GM19395 (cell line): ENCODE measurements at regions not wholly inside any gene's neighbourhood (a gene's known extent, or its start where the extent isn't known, plus 50 kb on each side); places are given as distances from the start of the nearest gene placed in this dataset.
"Not testable (repeated sequence)": the region's sequence is repeated elsewhere in the genome, so short reads cannot be mapped to it uniquely, and the experiment has no call there.

Experiments used
- ATAC-seq: cut with Tn5 transposase; IDR thresholded peaks from one replicate; pipeline ENCODE4 v1.9.1; 2021; ENCODE audit warnings: mild to moderate bottlenecking, moderate library complexity; ENCODE audit not compliant: unreplicated experiment

DNA sequence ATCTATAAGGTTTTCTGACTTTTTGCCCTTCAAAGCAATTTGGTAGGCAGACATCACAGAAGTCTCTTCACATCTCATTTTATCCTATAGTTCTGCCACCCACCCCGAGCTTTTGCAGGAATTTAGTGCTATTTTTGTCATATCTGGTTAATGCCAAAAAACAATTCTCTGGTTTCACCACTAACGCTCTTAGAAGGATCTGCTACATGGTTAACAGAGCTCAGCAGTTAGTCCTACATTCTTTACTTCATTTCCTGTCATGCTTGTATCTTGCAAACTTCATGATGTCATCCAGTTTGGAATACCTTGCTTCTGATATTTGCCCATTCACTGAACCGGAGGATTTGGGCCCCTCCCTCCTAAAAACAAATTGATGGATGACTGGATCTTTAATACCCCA lies 116.8 kb upstream of the SERPINE2 start:
- no peak for ATAC-seq

DNA sequence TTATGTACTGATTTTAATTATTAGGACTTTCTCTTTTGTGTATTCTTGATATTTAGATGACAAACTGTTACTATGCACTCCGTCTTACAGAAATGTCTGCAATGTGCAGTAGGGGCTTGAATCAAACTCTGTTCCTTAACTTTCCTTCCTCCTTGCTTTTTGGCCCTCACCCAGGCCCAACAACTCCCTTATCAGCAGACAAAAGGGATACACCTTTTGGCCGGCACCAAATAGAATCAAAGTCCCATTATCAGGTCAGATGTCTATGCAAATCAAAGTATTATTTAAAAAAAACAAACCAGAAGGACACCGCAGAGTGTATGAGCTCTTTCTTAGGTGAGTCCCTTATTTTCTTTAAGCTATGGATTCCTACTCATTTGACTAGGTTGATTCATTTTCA lies 116.3 kb upstream of the SERPINE2 start:
- ATAC-seq, result no peak

DNA sequence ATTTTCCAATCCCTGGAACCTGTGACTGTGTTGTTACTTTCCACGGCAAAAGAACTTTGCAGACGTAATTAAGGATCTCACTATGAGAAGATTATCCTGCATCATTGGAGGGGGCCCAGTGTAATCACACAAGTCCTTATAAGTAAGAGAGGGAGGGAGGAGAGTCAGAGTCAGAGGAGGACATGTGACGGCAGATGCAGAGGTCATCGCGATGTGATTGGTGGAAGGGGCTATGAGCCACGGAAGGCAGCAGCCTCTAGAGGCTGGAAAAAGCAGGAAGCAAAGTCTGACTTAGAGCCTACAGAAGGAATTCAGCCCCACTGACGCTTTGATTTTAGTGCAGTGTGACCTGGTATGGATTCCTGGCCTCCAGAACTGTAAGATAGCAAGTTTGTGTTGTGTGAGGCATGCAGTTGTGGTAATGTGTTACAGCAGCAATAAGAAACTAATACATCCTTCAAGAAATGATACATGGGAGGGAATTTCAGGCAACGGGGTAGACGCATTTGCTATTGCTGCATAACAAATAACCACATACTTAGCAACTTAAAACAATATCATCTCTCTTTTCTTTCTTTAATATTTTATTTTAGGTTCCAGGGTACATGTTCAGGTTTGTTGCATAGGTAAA lies 112.7 kb upstream of the SERPINE2 start:
- no peak for ATAC-seq

DNA sequence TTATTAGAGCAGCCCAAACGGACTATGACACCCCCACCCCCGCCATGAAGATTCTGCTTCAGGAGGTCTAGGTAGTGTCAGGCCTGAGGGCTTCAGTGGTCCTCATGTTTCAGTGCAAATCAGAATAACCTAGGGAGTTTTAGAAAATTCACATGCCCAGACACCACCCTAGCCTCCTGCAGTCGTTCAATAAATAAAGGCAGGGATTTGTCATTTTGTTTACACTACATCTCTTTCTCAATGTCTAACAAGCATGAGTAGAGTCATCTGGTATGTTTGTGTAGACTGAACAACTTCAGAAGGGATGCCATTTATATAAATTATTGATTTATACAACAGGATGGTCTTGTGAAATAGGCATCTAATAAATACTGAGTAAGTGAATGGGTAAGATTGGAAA lies 112.1 kb upstream of the SERPINE2 start:
- ATAC-seq, result no peak

DNA sequence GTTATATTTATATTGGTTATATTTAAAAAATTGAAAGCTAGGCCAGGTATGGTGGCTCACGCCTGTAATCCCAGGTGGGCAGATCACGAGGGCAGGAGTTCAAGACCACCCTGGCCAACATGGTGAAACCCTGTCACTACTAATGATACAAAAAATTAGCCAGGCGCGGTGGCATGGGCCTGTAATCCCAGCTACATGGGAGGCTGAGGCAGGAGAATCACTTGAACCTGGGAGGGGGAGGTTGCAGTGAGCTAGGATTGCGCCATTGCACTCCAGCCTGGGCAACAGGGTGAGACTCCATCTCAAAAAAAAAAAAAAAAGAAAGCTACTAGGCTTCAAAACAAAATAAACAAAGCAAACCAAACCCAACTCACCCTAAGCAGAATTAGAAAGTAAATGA lies 109.0 kb upstream of the SERPINE2 start:
- ATAC-seq, result not testable (repeated sequence)

DNA sequence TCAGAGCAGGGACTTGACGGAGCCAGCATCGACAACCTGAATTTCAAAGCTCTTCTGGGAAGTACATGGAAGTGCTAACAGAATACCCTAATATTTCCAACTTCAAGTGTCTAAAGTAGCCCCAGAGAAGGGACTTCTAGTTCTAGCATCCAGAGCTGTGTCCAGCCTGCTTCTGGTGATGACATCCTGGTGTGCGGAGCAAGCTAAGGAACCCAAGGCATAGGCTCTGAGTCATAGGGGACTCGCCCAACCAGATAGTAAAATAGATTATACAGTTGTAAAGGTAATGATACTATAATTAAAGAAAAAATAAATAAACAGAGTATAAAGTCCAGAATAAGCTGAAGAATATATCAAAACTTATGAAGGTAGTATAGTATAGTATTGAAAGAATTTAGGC lies 108.1 kb upstream of the SERPINE2 start:
- ATAC-seq, result no peak

DNA sequence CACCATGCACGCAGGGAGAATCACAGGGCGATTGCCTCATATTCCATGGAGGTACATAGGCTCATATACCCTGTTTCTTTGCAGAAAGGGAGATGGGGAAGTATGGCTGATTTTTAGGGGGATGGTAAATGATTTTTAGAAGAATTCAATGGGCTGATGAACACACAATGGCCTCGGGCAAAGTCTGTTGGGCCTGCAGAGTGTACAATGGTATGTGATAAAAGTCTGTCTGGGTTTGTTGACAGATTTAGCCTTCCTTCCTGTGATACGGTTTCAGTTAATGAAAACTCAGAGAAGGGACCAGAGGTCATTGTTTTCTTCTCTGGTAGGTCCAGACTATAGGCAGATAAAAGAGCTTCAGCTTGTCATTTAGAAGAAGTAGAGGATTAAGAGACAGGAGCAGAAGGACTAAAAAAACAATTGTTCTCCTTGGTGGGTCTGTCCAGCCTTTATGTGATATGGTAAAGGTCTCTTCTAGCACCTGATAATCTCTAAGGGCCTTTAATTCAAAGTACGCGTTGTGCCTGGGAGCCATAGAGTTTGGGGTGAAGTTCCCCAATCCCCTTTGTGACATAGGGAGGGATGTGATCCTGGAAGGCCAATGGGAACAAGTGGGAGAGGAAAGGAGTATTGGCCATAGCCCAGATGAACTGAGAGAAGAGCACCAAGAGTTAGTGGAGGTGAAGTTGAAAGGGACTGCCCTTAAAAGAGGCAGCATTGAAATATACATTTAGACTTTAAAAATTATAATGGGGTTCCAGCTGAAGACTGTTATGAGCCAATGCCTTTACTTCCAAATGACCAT lies 107.5 kb upstream of the SERPINE2 start:
- ATAC-seq, result no peak

DNA sequence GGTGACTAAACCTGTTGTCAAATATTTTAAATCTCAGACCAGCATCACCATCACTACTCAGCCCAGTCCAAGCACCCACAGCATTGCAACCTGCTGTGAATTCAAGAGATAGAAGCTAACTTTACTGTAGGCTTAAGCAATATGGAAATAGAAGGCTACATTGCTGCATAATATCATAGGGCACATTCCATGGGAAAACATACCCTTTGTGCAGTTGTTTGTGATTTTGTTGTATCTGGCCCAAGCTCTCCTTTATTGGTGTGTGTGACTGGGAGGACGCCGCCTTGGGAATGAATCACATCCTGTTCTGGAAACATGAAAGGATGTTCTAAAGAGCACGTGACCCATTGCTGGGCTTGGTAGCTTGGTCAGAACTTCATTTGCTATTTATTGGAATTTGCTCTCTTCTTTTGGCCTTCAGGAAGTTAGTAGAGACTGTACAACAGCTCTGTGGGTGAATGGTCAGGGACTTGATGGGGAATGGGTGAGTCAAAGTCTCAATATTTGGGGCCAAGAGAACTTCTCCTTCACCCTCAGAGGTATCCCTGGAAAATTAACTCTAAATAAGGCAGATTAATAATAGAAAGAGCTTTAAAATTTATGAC lies 106.8 kb upstream of the SERPINE2 start:
- ATAC-seq, result no peak

DNA sequence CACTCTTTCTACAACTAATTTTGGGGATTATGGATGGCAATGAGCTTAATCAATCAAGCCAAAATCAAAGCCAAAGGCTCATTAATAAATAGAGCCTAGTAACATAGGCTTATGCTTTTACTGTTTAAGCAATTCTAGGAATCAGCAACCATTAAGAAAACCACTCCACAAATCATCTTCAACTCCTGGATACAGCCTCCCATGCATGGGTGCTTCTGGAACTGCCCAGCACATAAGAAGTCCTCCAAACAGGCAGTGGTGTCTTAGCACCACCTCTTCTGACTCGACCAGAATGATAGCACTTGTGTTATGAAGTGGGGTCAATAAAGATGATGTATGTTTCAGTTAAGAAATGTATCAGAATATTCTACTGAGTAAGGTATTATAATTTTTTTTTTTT lies 104.4 kb upstream of the SERPINE2 start:
- ATAC-seq, result no peak

DNA sequence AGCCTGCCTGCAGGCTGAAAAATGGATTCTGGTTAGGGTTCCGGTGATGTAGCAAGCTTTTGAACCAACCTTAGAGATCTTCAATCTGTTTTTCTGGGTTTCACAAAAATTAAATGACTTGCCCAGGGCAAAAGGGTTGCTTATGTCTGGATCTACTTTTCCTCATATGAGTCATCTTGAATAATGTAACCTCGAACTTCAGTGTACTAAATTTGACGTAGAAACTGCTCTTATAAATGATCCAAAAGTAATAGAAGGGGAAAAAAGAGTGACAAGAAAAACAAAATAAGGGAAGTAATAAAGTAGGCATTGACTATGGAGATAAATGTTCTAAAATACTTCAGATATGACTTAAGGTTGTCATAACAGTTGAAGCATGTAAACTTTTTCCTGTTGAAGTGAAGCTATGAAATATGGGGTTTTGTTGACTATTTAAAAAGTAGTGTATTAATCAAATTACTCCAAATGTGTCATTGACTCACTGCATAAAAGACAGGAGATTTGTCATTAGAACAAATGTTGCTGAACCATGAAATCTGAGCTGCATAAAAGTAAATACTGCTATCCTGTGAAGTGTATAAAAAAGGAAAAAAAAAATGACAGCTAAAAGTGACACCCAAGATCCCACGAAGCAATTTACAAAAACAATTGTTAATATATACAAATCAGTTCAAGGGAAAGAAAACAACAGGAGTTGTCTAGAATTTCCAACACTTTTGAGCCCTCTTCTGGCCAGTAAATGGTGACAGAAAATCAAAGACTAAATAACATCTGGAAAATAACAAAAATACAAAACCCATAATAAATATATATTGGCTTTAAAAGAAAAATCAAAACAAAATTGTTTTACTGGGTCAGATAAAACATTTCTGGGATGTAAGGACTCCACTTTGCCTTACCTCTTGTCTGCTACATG lies 103.6 kb upstream of the SERPINE2 start:
- no peak for ATAC-seq

DNA sequence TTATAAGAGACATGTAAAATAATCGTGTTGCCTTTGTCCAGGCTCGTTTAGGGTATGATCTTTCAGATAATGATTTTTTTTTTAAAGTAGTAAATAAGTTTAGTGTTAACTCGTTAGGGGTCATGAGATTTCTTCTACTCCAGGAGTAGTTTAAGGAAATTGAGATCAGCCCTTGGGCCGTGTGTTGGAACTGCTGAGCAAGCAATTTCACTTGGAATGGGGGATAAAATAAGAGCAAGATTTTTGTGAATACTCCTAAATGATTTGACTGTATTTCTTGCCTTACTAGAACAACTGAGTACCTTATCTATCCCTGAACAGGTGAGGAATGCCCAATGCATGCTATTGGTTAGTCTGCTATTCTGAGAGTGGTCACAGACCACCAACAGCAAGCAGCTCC lies 102.2 kb upstream of the SERPINE2 start:
- no peak for ATAC-seq

DNA sequence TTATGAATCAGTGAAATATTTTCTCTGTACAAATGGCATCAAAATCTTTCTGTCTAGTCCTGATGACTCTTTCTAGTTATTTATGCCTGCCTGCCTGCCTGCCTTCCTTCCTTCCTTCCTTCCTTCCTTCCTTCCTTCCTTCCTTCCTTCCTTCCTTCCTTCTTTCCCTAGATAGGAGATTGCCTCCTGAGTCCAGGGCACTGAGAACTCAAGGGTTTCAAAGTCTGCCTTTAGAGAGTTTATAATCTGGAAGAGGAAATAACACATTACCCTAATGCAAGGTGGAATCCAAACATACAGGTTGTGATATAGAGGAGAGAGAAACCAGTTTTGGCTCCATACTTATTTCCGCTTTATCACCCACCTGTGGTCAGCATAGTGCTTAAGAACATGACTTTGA lies 98.1 kb upstream of the SERPINE2 start:
- ATAC-seq, result no peak

DNA sequence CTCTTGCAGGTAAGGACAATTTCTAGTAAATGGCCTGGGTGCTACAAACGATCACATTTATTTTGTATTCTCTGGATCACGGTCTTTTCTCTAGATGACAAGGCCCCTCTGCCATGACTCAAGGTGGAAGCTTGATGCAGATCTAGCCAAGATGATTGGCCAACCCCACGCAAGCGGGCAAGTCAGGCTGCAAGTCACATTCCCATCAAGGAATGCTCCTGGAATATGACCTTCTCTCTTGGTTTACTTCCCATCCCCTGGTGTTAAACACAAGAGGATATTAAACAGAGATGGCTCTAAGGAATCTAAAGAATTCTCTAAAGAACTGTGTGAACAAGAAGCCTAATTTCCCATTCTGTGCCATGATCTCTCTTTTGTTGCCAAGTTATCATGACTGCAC lies 97.3 kb upstream of the SERPINE2 start:
- no peak for ATAC-seq

DNA sequence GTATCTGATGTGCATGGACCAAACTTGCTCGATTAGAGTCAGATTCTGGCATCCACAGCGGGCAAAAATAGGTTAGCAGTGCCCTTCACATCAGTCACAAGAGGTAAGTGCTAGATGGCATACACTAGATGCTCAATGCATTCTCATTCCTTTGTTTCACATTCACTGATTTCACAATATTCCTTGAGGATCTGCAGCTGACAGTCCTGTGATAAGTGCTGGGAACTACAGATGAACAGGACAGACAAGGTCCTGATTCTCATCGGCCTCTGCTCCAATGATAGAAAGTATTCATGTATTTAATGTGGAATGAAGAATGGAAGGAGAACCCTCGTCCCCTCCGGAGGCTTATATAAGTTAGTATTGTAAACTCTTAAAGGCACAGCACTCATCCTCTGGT lies 96.8 kb upstream of the SERPINE2 start:
- ATAC-seq, result no peak

DNA sequence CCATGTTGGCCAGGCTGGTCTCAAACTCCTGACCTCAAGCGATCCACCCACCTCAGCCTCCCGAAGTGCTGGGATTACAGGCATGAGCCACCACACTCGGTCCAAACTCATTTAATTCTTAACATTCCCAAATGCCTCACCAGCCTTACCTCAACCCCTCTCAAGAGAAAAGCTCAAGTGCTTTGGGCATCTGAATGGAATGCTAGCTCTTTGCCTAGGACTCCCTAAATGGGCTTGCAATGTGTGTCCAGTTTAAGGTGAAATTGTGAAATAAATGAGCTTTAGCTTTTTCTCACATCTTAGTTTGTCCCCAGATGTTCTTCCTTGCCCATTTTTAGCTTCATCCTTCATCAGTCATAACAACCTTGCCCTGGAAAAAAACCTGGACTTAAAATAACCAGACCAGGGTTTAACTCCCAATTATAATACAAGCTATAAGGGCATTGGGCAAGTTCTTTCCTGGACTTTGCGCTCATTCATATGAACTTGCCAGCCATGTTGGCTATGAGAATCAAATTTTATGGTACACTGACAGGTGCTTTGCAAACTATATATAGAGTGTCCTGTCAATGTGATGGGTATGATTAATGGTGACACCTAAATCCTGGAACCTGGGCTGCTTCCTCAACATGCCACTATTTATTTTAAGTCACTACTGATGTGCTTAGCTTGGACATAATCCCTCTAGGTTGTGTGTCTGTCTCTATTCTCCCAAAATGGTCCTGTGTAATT lies 95.1 kb upstream of the SERPINE2 start:
- ATAC-seq, result no peak

DNA sequence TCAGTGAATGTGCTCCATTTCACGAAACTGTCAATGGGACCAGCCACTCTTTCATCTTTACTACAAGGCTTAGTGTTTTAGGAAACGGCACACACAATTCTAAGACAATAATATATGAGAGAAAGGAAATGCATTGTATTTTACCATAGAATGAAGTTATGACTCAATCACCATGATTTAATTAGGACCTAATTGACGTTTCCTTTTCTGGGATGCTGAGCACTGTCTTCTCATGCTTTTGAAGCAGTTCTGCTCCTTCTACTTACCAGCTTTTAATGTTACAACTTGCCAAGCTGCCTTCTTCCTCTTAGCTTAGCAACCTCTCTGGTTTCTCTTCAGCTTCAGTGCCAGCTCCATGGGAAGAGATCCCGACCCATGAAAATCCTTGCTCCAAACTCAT lies 94.3 kb upstream of the SERPINE2 start:
- no peak for ATAC-seq

DNA sequence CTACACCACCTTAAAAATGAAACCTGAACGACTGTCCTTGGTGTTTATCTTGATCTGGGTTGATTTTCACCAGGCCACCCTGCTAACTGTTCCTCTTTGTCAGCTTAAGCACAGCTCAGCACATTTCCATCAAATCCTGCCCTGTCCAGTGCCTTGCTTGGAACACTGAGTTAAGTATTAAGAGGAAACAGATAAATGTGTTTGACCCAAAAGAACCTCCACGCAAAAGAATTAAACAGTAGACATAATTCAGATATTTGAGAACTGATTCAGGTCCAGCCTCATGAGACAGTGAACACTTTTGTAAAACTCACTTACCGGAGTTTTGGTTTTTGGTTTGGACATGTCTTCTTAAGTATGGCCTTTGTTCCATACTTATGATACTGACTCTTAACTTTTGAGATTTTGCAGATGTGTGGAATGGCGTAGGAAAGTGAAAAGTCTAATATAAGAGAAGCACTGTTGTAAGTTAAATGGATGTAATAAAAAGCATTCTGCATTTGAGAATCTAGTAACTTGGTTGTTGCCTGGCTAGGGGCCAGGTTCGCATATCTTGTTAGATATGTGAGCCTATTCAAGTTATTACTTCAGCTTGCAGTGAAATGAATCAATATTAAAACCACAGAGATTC lies 88.9 kb upstream of the SERPINE2 start:
- no peak for ATAC-seq

DNA sequence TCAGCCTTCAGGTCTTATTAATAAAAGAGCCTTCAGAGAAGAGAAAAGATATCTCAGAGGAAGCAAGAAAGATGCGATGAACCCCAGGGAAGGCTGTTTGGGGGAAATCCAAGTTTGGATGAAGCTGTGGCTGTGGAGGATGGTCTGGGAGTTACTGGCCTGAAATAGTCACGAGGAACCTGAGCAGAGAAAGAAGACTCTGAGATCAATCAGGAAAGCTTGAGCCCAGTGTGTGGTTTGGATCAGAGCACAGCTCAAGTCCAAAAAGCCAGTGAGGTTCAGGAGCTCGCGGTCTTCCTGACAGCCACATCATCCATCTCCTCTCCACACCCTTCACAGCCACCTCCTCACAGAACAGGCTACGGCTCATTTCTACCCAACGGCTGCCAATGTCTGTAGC lies 87.4 kb upstream of the SERPINE2 start:
- ATAC-seq, result no peak

DNA sequence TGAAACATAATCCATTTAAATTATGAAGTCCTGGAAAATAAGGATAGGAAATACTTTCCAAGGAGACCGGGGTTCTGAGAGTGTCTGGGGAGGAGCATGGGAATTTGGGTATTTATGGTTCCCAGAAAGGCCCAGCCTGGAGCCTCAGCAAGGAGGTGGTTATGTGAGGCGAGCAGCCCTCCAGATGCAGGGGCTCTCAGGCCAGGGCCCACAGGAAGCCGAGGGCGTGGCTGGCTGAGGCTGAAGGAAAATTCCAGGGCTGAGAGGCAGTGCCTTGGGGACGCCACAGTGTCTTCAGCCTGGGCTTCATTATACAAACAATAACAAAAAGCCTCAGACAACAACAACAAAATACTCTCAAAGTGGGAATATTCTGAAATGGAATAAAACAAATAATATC lies 86.9 kb upstream of the SERPINE2 start:
- no peak for ATAC-seq

DNA sequence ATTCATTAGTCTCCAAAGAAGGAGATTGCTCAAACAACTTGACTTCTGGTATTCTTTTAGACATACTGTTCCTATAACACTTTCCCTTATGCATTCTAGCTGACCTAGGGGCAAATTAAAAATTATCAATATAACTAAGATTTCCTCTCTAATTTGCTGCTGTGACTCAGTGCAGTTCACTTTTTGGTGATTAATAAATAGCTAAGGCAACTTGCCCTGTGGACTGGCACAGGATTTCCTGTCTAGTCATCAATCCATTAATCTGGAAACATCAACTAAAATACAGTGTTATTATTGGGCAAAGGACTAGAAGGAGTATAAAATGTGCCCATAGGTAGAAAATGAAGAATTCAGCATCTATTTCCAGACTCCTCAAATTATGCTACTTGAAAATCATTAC lies 83.5 kb upstream of the SERPINE2 start:
- ATAC-seq, result no peak
